ENCODE measurements at regions not wholly inside any gene's neighbourhood (a gene's known extent, or its start where the extent isn't known, plus 50 kb on each side); places are given as distances from the start of the nearest gene placed in this dataset.

DNA sequence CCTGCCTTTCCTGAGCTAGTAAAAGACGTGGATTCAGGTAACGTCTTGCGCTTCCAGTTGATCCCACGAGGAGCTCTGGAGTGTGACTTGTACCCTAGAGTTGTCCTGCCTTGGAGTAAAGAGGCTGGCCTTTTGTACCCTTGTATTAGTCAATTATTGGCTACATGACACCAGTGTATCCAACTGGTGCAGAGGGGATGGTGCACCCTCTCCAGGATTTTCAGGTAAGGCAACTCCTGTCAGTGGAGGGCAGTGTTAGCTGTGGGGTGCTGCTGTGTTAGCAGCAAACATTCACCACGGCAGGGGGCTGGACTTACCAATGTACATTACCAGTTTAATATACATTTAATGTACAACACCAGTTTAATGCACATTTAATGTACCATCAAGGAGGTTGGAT is 233.5 kb downstream of the MIAT start:
- no peak for DNase-seq (ENCODE audit: low spot score in 2 of 2)
- no peaks in the 10 kb centered on the region for H3K27me3 ChIP-seq
- peaks cover 24% of the 10 kb centered on the region for H3K4me1 ChIP-seq
- H3K27ac ChIP-seq, result no peak overlapping the region
- H3K36me3 ChIP-seq, result no peaks in the 10 kb centered on the region
- 68% methylated on average over 5 of the region's 5 CpGs for WGBS
- TF ChIP-seq, protein P1, sequence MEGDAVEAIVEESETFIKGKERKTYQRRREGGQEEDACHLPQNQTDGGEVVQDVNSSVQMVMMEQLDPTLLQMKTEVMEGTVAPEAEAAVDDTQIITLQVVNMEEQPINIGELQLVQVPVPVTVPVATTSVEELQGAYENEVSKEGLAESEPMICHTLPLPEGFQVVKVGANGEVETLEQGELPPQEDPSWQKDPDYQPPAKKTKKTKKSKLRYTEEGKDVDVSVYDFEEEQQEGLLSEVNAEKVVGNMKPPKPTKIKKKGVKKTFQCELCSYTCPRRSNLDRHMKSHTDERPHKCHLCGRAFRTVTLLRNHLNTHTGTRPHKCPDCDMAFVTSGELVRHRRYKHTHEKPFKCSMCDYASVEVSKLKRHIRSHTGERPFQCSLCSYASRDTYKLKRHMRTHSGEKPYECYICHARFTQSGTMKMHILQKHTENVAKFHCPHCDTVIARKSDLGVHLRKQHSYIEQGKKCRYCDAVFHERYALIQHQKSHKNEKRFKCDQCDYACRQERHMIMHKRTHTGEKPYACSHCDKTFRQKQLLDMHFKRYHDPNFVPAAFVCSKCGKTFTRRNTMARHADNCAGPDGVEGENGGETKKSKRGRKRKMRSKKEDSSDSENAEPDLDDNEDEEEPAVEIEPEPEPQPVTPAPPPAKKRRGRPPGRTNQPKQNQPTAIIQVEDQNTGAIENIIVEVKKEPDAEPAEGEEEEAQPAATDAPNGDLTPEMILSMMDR (IDR thresholded peaks at IDR 0.05), result no peak
- TF ChIP-seq POLR2A (IDR thresholded peaks at IDR 0.05), result no peak
- TF ChIP-seq POLR2AphosphoS5 (IDR thresholded peaks at IDR 0.05), result no peak
- TF ChIP-seq EP300 (IDR thresholded peaks at IDR 0.05), result no peak
- no peak overlapping the region for H3K4me3 ChIP-seq
- no peaks in the 10 kb centered on the region for H3K9me3 ChIP-seq

DNA sequence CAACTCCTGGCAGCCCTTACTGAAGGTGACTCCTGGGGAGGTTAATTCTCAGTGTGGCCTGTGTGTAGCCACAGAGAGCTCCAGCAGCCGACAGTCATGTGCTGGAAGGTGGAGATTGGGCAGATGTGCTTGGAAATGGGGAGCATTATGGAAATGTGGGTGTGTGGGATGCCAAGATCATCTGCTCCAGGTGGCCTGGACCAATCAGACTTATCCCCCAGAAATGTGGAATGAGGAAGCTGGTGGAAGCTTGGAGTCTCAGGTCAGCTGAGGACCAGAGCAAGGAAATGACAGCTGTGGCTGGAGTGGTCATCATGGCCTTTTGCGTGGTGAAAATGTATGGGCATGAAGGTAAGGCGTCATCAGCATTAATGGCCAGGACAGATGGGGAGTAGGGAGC is 234.0 kb downstream of the MIAT start:
- no peak overlapping the region for H3K4me3 ChIP-seq
- no peaks in the 10 kb centered on the region for H3K27me3 ChIP-seq
- no peak overlapping the region for H3K27ac ChIP-seq
- peaks cover 24% of the 10 kb centered on the region for H3K4me1 ChIP-seq
- WGBS, result 100% methylated on average over 2 of the region's 3 CpGs
- no peak for DNase-seq (ENCODE audit: low spot score in 2 of 2)
- H3K9me3 ChIP-seq, result no peaks in the 10 kb centered on the region
- no peaks in the 10 kb centered on the region for H3K36me3 ChIP-seq
- TF ChIP-seq POLR2A (IDR thresholded peaks at IDR 0.05), result no peak
- TF ChIP-seq, protein P1 (IDR thresholded peaks at IDR 0.05), result no peak

DNA sequence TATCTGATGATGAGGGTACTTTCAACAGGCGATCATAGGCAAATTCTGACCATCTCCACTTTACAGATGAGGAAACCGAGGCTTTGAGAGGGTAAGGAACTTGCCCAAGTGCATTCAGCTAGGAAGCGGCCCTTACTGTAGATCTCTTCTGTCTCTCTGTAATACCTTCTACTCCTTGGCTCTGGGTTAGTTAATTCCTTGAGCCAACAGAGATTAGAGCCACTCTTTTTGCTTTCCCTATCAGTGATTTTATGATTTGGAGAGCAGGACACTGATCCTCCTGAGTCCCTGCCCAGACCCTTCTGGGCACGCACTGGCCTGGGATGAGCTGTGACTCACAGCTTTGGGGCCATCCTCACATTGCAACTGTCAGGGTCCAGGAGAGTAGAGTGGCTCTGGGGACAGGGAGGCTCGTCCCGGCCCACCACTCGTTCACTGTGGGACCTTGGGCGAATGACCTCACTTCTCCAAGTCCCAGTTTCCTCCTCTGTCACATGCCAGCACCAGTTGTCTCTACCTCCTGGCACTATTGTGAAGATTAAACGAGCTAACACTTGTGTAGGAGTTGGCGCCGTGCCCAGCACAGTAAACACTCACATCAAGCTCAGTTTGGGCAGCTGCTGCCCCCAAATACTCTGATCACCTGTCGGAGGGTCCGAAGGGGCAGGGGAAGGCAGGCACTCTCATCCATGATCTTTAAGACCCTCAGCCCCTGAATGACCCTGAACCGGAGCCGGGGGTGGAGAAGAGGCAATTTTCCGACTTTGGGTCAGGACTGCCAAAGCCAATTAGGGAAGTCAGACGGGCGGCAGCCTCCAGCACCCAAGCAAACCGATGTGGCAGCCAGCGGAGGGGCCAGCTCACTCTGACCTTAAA is 235.0 kb downstream of the MIAT start:
- TF ChIP-seq POLR2AphosphoS5 (IDR thresholded peaks at IDR 0.05) (no peak), POLR2A (IDR thresholded peaks at IDR 0.05) (no peak), EP300 (IDR thresholded peaks at IDR 0.05) (no peak)
- TF ChIP-seq, protein P1 (IDR thresholded peaks at IDR 0.05), result no peak
- Histone ChIP-seq H3K4me3 (no peak overlapping the region), H3K27ac (no peak overlapping the region), H3K36me3 (no peaks in the 10 kb centered on the region), H3K4me1 (peaks cover 24% of the 10 kb centered on the region), H3K9me3 (no peaks in the 10 kb centered on the region), H3K27me3 (no peaks in the 10 kb centered on the region)
- 44% methylated on average over 16 of the region's 20 CpGs for WGBS
- DNase-seq (ENCODE audit: low spot score in 2 of 2), result no peak

DNA sequence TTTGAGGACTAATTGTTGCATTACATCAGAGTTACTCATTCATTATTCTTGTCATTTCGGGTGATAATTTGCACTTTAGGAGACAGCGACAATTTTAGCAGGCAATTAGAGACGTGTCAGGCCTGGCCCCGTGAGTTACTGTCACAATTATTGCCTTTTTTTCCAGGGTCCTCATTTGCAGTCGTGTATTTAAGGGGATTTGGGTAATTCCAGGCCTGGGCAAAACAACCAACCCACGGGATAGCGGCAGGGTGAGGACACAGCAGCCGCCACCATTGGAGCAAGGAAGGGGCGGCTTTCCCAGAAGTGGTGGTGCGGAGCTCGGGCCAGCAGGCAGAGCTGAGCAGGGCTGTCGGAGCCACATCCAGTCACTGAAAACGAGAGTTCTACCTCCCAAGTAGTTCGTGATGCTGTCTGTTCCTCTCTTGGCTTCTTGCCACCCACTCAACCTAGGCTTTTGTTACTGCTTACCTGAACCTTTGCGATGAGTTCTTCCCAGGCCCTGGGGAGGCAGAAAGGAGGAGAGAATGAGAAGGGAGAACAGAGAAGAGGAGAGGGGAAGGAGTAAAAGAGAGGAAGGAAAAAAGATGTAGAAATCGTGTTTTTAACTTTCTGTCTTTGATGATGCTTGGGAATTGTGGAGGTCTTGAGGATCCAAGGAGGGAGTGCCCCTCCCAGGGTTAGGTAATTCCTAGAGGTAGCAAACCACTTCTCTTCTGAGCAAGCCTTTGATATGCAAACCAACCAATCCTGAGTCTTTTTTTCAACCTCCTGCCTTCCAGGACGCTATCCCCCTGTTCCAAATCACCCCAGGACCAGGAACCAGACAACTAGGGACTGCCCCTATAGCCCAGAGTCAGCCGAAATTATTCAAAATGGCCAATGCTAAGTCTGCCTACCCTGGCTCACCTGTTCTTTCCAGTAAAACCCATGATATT is 236.1 kb downstream of the MIAT start:
- no peak for DNase-seq (ENCODE audit: low spot score in 2 of 2)
- Histone ChIP-seq H3K36me3 (no peaks in the 10 kb centered on the region), H3K4me3 (no peak overlapping the region), H3K9me3 (no peaks in the 10 kb centered on the region), H3K27me3 (no peaks in the 10 kb centered on the region), H3K27ac (no peak overlapping the region), H3K4me1 (peaks cover 24% of the 10 kb centered on the region)
- 63% methylated on average over 18 of the region's 18 CpGs for WGBS
- TF ChIP-seq, protein P1 (IDR thresholded peaks at IDR 0.05), result no peak
- TF ChIP-seq POLR2A (IDR thresholded peaks at IDR 0.05) (no peak), POLR2AphosphoS5 (IDR thresholded peaks at IDR 0.05) (no peak), EP300 (IDR thresholded peaks at IDR 0.05) (no peak)

DNA sequence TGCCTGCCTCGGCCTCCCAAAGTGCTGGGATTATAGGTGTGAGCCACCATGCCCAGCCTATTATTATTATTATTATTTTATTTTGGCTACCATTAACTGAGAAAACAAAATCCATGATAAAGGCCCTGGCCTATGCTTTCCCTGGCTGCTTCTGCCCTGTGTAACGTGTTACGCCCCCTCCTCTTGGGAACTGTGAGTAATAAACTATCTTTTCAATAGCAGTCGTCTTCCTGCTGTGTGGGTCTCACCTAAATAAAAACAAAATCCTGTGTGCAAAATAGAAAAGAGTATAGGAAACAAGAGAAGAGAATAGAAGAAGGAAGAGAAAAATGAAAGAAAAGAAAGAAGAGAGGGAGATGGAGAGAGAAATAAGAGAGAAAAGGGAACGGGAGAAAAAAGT is 237.0 kb downstream of the MIAT start:
- no peak for DNase-seq (ENCODE audit: low spot score in 2 of 2)
- TF ChIP-seq POLR2A (IDR thresholded peaks at IDR 0.05) (no peak), EP300 (IDR thresholded peaks at IDR 0.05) (no peak), POLR2AphosphoS5 (IDR thresholded peaks at IDR 0.05) (no peak)
- TF ChIP-seq, protein P1 (IDR thresholded peaks at IDR 0.05), result no peak
- Histone ChIP-seq H3K27ac (peak overlapping the region; percentile 49), H3K36me3 (no peaks in the 10 kb centered on the region), H3K9me3 (no peaks in the 10 kb centered on the region), H3K4me1 (peaks cover 24% of the 10 kb centered on the region), H3K4me3 (no peak overlapping the region), H3K27me3 (no peaks in the 10 kb centered on the region)
- WGBS, result 73% methylated on average over 5 of the region's 5 CpGs

Data from suprapubic skin (tissue), 4 donors.